Sigmoid colon (tissue), 6 donors: ENCODE measurements at regions not wholly inside any gene's neighbourhood (a gene's known extent, or its start where the extent isn't known, plus 50 kb on each side); places are given as distances from the start of the nearest gene placed in this dataset.

Experiments
- DNase-seq: peaks from one replicate; pipeline ENCODE4 v3.0.0-alpha.2; 2019
- H3K27ac ChIP-seq, 4 donors: fragments of 200-600 bp; sonication (generic); one replicate each; pipeline ENCODE4 v1.5.1; 2016 to 2019; ENCODE audit warnings: mild to moderate bottlenecking in 1 of 4
- H3K27me3 ChIP-seq, 3 donors: fragments of 200-600 bp; sonication (generic); one replicate each; pipeline ENCODE4 v1.5.1; 2019; ENCODE audit warnings: mild to moderate bottlenecking in 1 of 3
- H3K36me3 ChIP-seq, 4 donors: fragments of 200-600 bp; sonication (generic); one replicate each; pipeline ENCODE4 v1.5.1; 2016 to 2019
- H3K4me1 ChIP-seq, 4 donors: fragments of 200-600 bp; sonication (generic); one replicate each; pipeline ENCODE4 v1.5.1; 2017 to 2019
- H3K4me3 ChIP-seq, 4 donors: fragments of 200-600 bp; sonication (generic); one replicate each; pipeline ENCODE4 v1.5.1; 2017 to 2019; ENCODE audit warnings: mild to moderate bottlenecking in 2 of 4, moderate library complexity in 1 of 4
- H3K9me3 ChIP-seq, 4 donors: fragments of 200-600 bp in 3 of 4; sonication (generic) in 3 of 4; one replicate each; pipeline versions ENCODE4 v1.5.1 to v1.6.1; 2013 to 2019
- CTCF ChIP-seq, 4 experiments: fragments of 450-650 bp in 3 of 4; fragments of 200-600 bp in 1 of 4; IDR thresholded peaks; one replicate each; pipeline ENCODE4 v1.5.1; 2016 to 2019; ENCODE audit warnings: antibody characterized with exemption in 4 of 4, mild to moderate bottlenecking in 3 of 4, moderate library complexity in 2 of 4
- EP300 ChIP-seq, 4 donors: sonication (generic); formaldehyde crosslinking; IDR thresholded peaks; one replicate each; pipeline ENCODE4 v1.6.1; 2017; ENCODE audit warnings: antibody characterized with exemption in 4 of 4
- POLR2A ChIP-seq, 2 donors: fragments of 450-650 bp; IDR thresholded peaks; one replicate each; pipeline ENCODE4 v1.6.1; 2016; ENCODE audit warnings: antibody characterized with exemption in 2 of 2, mild to moderate bottlenecking in 2 of 2, moderate library complexity in 2 of 2
- POLR2AphosphoS5 ChIP-seq, 4 donors: sonication (generic); formaldehyde crosslinking; IDR thresholded peaks; one replicate each; pipeline ENCODE4 v1.6.1; 2017; ENCODE audit warnings: antibody characterized with exemption in 4 of 4
- WGBS, 2 donors: extraction: QIAGEN DNeasy Blood & Tissue Kit; methylation state at CpG; one replicate each; pipeline ENCODE4 v1.1.7; 2013; 5-methylcytosine and 5-hydroxymethylcytosine counted together
- intact Hi-C: fragments of 100-400 bp; cut with DNase I; formaldehyde crosslinking; loops from one replicate; pipeline ENCODE4 v1.15.1; 2023
- donor health status: healthy with polysubstance abuse.
- donor health status: healthy.

GRCh38 chr6:91043751-91044150, 456.9 kb upstream of the MAP3K7 start:
- Histone ChIP-seq H3K4me1 (no peaks in the 10 kb centered on the region), H3K36me3 (no peaks in the 10 kb centered on the region), H3K27me3 (no peaks in the 10 kb centered on the region), H3K27ac (no peak overlapping the region), H3K9me3 (no peaks in the 10 kb centered on the region), H3K4me3 (no peak overlapping the region)
- intact Hi-C loops = no loop called here
- DNase-seq = no peak
- 66 to 83% methylated on average over 2 of the region's 2 CpGs for WGBS, 2 donors
- TF ChIP-seq EP300 (IDR thresholded peaks at IDR 0.05) = no peak
- TF ChIP-seq POLR2AphosphoS5 (IDR thresholded peaks at IDR 0.05) = no peak
- no peak for TF ChIP-seq POLR2A (IDR thresholded peaks at IDR 0.05)
- no peak for TF ChIP-seq CTCF (IDR thresholded peaks at IDR 0.05)

DNA sequence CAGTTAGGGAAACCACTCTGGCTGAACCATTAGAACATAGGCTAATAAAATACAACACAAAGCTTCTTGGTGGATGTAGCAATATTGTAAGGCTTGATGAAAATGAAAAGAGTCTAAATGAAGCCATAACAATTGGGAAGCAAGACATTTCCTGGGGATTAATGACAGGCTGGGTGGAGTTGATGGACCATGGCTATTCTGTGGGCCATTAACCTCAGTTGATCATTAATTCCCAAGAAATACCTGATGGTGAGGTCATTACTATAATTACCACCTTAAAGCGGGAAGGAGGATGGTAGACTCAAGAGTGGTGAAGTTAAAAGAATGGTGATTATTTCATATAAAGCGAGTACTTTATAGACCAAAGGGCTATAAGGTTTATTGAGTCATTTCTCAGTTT, 455.8 kb upstream of the MAP3K7 start:
- WGBS, 2 donors = 82 to 88% methylated on average over 2 of the region's 2 CpGs
- intact Hi-C loops = no loop called here

GRCh38 chr6:91033964-91034363, 447.1 kb upstream of the MAP3K7 start:
- TF ChIP-seq POLR2AphosphoS5 (IDR thresholded peaks at IDR 0.05) = no peak
- intact Hi-C loops = no loop called here
- Histone ChIP-seq H3K27me3 (no peaks in the 10 kb centered on the region), H3K4me1 (no peaks in the 10 kb centered on the region), H3K9me3 (no peaks in the 10 kb centered on the region), H3K36me3 (no peaks in the 10 kb centered on the region), H3K27ac (no peak overlapping the region), H3K4me3 (no peak overlapping the region)
- 74 to 84% methylated on average over 2 of the region's 2 CpGs for WGBS, 2 donors
- no peak for DNase-seq

More for the DNA sequence above, 455.8 kb upstream of the MAP3K7 start:
- DNase-seq = no peak
- no peaks in the 10 kb centered on the region for H3K27me3 ChIP-seq
- H3K4me3 ChIP-seq = no peak overlapping the region
- no peaks in the 10 kb centered on the region for H3K36me3 ChIP-seq
- no peaks in the 10 kb centered on the region for H3K4me1 ChIP-seq
- TF ChIP-seq POLR2A (IDR thresholded peaks at IDR 0.05) (no peak), POLR2AphosphoS5 (IDR thresholded peaks at IDR 0.05) (no peak), CTCF (IDR thresholded peaks at IDR 0.05) (no peak), EP300 (IDR thresholded peaks at IDR 0.05) (no peak)
- no peak overlapping the region for H3K27ac ChIP-seq
- H3K9me3 ChIP-seq = no peaks in the 10 kb centered on the region

DNA sequence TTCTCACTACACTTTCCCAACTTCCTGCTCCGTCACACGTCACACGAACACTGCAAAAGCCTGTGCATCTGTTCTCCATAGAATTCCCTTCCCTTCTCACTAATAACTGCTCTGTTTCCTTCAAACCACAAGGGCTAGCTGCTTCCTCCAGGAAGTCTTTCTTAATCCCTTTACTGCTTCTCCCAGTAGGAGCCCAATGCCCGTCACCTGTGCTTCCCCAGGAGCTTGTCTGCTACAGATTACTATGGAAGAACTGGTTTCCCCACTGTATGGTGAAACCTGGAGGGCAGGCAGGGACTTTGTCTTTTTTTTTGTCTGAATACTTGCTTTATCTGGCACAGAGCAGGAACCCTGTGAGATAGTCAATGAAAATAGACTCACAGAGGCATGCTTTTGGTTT, 444.7 kb upstream of the MAP3K7 start:
- TF ChIP-seq CTCF (IDR thresholded peaks at IDR 0.05) = no peak
- no peak for TF ChIP-seq POLR2AphosphoS5 (IDR thresholded peaks at IDR 0.05)
- TF ChIP-seq POLR2A (IDR thresholded peaks at IDR 0.05) = no peak
- TF ChIP-seq EP300 (IDR thresholded peaks at IDR 0.05) = no peak
- 71 to 84% methylated on average over 4 of the region's 4 CpGs for WGBS, 2 donors
- intact Hi-C loops = no loop called here
- Histone ChIP-seq H3K36me3 (no peaks in the 10 kb centered on the region), H3K4me3 (no peak overlapping the region), H3K27ac (no peak overlapping the region), H3K4me1 (no peaks in the 10 kb centered on the region), H3K9me3 (no peaks in the 10 kb centered on the region), H3K27me3 (no peaks in the 10 kb centered on the region)
- no peak for DNase-seq

DNA sequence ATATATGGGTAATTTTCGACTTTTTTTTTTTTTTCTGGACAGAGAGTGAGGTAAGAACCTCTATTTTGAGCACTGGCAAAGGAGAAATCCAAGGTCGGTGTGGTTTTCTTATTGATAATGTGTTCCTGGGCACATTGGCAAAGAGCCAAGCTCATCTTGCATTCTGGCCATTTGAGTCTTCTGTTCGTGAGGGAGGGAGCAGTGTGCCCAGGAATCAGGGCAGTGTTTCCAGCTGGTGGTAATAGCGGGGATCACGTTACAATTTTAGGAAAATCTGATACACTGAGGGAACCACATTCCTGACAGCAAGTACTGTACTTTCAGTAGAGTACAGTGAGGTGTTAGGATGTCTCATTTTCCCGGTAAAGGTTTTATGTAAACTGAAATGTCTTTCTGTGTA, 442.3 kb upstream of the MAP3K7 start:
- WGBS, 2 donors = 48 to 77% methylated on average over 6 of the region's 6 CpGs
- no peaks in the 10 kb centered on the region for H3K27me3 ChIP-seq
- intact Hi-C loops = no loop called here
- no peaks in the 10 kb centered on the region for H3K36me3 ChIP-seq
- no peaks in the 10 kb centered on the region for H3K9me3 ChIP-seq
- H3K27ac ChIP-seq = no peak overlapping the region
- DNase-seq = no peak
- H3K4me1 ChIP-seq = no peaks in the 10 kb centered on the region
- TF ChIP-seq CTCF (IDR thresholded peaks at IDR 0.05) (no peak), POLR2AphosphoS5 (IDR thresholded peaks at IDR 0.05) (no peak), EP300 (IDR thresholded peaks at IDR 0.05) (no peak), POLR2A (IDR thresholded peaks at IDR 0.05) (no peak)
- no peak overlapping the region for H3K4me3 ChIP-seq
